MG63 (cell line): ENCODE measurements at regions not wholly inside any gene's neighbourhood (a gene's known extent, or its start where the extent isn't known, plus 50 kb on each side); places are given as distances from the start of the nearest gene placed in this dataset.

Source experiments
- DNase-seq: peaks from one replicate; pipeline ENCODE4 v3.0.0-alpha.2; 2020
- H3K27me3 ChIP-seq: fragments of 250-450 bp; sonication (Bioruptor Pico); 2 replicates; pipeline ENCODE4 v1.5.1; 2020; ENCODE audit warnings: mild to moderate bottlenecking, moderate library complexity
- H3K36me3 ChIP-seq: fragments of 250-450 bp; sonication (Bioruptor Pico); 2 replicates; pipeline ENCODE4 v1.5.1; 2020; ENCODE audit warnings: mild to moderate bottlenecking, moderate library complexity
- H3K4me3 ChIP-seq: fragments of 250-450 bp; sonication (Bioruptor Pico); 2 replicates; pipeline ENCODE4 v1.5.1; 2020; ENCODE audit warnings: mild to moderate bottlenecking, moderate library complexity
- H3K9me3 ChIP-seq: fragments of 250-450 bp; sonication (Bioruptor Pico); 2 replicates; pipeline ENCODE4 v1.5.1; 2020; ENCODE audit warnings: mild to moderate bottlenecking, moderate library complexity

DNA sequence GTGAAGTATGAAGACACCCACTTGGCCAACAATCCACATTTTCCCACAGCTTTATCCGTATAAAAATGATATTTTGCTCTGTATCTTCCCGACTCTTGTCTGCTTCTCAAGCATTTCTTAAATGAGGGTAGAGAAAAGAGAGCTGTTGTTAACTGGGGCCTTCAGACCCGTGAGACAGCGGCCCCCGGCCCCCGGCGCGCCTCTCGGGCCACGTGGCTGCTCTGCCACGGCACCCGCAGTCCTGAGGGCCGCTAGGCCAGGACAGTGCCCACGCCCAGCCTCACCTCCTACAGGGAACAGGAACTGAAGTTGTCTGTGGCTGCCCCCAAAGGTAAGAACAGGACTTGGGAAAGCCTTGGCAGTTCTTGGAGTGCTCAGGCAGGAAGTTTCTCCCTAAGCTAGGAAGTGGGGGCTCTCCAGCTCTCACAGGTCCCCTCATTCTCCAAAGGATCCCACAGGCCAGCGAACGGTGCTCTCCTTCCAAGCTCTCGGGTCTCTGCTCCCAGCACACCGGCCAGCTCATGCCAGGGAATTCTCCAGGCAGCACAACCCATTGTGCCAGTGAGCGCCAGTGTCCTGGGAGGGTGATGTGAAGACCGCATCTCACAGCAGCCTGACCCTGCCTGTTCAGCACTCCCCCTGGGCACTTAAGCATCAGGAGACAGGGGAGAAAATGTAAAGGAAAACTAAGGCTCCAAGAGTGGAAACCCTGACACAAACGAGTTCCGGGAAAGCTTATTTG lies 230.3 kb upstream of the PFKP start:
- H3K9me3 ChIP-seq: no peaks in the 10 kb centered on the region
- H3K27me3 ChIP-seq: peaks cover 15% of the 10 kb centered on the region
- no peak overlapping the region for H3K4me3 ChIP-seq
- H3K36me3 ChIP-seq: no peaks in the 10 kb centered on the region
- DNase-seq: no peak

DNA sequence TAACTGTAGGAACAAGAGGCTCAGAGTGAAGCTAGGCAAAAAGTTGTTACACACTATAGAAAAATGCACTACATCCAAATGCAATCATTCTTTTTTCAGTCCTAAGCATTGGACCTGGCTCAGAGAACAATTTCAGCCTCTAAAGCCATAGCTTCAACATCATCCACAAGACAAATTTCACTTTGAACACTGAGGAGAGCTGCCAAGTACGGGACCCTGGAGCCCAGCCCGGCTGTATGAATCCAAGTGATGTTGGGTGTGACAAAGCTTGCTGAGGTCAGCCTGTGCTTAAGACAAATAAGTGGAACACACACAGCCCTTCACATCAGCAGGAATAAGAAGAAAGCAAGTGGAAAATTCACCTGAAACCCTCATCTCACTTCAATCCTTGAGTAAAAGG lies 233.1 kb upstream of the PFKP start:
- H3K4me3 ChIP-seq: no peak overlapping the region

DNA sequence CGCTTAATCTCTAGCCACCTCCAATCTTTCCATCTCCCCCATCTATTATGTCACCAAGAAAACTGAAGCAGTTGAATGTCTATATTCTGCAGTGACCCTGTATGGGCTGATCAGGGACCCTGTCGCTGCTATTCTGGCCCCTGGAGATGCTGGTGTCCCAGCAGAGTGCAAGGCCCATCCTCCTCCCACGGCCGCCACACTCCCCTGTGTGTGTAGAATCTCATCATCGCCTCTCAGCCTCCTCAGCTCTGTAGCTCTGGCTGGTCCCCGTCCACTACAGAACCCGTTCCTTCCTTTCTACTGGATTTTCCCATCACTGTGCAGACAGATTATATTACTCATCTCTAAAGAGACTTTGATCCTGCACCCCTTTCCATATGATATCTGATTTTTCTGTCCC lies 235.8 kb upstream of the PFKP start:
- Histone ChIP-seq H3K4me3 (no peak overlapping the region), H3K36me3 (no peaks in the 10 kb centered on the region), H3K9me3 (no peaks in the 10 kb centered on the region), H3K27me3 (peaks cover 9% of the 10 kb centered on the region)
- DNase-seq: no peak

More for the DNA sequence above, 233.1 kb upstream of the PFKP start:
- Histone ChIP-seq H3K27me3 (0 out of 2 replicates have a peak, but pooled peaks cover 10% of the 10 kb centered on the region), H3K9me3 (no peaks in the 10 kb centered on the region), H3K36me3 (no peaks in the 10 kb centered on the region)
- no peak for DNase-seq

DNA sequence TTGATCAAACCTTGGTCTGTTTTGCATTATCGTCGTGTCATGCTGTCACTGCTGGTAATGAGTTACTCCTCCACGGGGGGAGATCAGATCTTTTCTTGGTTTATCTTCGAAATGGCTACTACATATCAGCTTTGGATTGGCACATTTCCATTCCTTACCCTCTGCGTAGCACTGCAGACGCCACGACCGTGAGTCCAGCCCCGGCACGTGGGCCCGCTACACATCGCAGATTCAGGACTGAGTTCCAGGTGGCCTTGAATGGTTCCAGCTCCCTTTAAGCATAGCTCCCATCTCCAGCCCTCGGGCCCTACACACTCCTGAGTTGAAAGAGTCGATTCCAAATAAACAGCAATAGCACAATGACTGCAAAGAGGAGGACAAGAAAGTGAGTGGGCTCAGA lies 238.6 kb upstream of the PFKP start:
- no peak for DNase-seq
- peaks cover 9% of the 10 kb centered on the region for H3K27me3 ChIP-seq
- H3K36me3 ChIP-seq: no peaks in the 10 kb centered on the region
- H3K9me3 ChIP-seq: no peaks in the 10 kb centered on the region
- no peak overlapping the region for H3K4me3 ChIP-seq

DNA sequence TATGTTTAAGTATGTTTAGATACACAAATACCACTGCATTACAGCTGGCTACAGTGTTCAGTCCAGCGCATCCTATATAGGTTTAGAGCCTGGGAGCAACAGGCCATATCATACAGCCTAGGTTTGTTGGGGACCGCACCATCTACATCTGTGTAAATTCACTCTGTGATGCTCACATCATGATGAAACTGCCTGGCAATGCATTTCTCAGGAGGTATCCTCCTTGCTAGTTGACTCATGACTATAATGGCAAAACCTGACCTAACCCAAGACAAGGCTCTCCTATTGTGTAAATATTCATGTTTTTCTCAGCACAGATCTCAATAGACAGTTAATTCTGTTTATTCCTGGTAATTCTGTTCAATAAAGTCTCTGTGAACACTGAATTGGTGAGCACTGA lies 240.7 kb upstream of the PFKP start:
- H3K36me3 ChIP-seq: no peaks in the 10 kb centered on the region
- no peaks in the 10 kb centered on the region for H3K9me3 ChIP-seq
- H3K4me3 ChIP-seq: no peak overlapping the region
- no peak for DNase-seq
- peaks cover 9% of the 10 kb centered on the region for H3K27me3 ChIP-seq

DNA sequence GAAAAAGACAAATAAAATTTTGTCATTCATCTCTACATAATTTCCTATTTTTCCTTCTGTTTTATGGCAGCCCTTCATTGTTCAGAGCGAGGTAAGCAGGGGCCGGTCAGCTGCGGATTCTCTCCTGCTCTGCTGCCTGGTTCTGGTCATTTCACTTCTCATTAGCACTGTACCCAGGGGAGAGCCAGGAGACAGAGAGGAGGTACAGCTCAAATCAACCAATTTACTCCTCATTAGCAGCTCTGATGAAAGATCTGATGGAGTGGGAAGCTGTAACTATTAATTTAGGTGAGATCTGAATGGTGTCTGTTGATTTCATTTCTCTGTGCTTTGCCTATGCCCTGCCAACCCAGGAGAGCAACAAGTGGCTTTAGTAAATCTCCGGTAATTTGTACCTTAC lies 241.5 kb upstream of the PFKP start:
- Histone ChIP-seq H3K9me3 (no peaks in the 10 kb centered on the region), H3K4me3 (no peak overlapping the region), H3K27me3 (peaks cover 9% of the 10 kb centered on the region)

DNA sequence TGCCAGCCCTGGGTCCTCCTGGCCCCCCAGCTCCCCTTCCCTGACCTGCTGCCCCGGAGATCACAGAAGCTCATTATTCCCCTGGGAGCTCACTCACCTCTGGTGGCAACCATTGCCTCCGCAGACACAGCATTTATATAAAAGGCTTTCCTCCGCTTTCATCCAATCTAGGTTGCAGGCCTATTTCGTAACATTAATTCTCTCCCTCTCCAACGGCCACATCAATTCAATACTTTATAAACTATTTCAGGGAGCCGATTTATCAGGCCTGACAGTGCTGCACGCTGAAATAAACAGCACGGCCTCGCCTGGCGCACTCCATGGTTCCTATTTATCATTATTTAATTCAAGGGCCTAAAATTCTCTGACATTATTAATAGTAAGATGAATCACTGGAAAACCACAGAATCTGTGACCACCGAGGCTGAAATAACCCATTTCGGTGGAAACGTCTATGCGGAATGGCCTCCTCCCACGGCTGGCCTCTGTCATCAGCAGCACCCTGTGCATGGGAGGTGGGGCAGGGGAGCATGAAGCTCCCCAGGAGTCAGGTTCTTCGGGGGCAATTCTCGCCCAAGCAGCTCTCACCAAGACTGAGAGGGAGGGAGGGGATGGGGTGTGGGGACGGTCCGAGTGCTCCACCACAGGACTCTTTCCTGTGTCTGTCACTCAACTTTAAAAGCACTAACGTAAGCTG lies 249.3 kb upstream of the PFKP start:
- Histone ChIP-seq H3K36me3 (no peaks in the 10 kb centered on the region), H3K9me3 (no peaks in the 10 kb centered on the region), H3K27me3 (peaks cover 4% of the 10 kb centered on the region; the same call in 1 of the 2 replicates), H3K4me3 (no peak overlapping the region)
- no peak for DNase-seq

More for the DNA sequence above, 241.5 kb upstream of the PFKP start:
- no peak for DNase-seq
- no peaks in the 10 kb centered on the region for H3K36me3 ChIP-seq

DNA sequence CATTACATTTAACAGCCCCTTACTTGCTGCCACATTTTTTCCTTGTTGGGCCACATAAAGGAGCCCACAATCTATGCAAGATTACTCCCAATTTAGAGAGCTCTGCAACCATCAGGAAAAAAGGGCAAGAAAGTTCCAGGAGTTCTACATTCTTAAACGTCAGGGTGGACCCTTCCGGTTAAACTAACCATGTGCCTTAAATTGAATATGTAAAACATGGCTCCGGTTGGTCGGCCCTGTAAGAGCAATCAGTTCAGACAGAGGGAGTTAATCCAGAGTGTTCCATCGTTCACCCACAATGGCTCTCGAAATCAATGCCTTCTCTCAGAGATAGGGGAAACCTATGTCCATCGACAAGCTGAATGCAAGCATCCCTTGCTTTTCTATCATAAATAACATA lies 253.7 kb upstream of the PFKP start:
- no peak overlapping the region for H3K4me3 ChIP-seq
- peaks cover 12% of the 10 kb centered on the region for H3K27me3 ChIP-seq
- no peak for DNase-seq
- H3K9me3 ChIP-seq: no peaks in the 10 kb centered on the region
- H3K36me3 ChIP-seq: no peaks in the 10 kb centered on the region

DNA sequence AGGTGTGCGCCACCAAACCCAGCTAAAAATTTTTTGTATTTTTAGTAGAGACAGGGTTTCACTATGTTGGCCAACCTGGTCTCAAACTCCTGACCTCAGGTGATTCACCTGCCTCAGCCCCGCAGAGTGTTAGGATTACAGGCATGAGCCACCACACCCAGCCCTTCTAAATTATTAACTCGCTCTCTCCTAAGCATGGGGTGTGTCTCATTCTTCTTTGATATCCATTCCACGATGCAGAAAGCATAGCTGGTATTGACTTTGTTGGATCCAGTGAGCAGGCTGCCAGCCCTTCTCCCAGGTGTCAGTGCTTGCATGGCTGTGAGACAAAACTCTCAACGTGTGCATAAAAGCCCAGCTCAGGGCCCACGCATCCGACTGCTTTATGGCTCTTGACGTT lies 254.1 kb upstream of the PFKP start:
- no peak for DNase-seq
- Histone ChIP-seq H3K9me3 (no peaks in the 10 kb centered on the region), H3K36me3 (no peaks in the 10 kb centered on the region), H3K27me3 (peaks cover 12% of the 10 kb centered on the region), H3K4me3 (no peak overlapping the region)

DNA sequence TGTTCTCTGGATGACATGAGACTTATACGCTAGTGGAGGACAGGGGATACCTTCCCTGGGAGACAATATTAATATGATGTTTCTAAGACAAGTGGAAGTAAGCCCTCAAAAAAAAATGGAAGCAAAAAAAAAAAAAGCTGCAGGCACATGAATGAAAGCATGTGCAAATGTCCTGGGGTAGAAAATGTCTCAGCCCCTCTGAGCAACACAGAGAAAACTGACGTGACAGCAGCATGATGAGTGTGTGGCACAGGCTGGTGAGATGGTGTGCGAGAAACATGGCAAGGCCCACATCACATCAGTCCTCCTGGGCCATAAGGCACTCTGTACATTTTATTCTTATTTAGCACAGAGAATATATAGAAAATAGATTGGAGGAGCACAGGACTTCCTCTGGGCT lies 254.7 kb upstream of the PFKP start:
- peaks cover 12% of the 10 kb centered on the region for H3K27me3 ChIP-seq
- no peaks in the 10 kb centered on the region for H3K9me3 ChIP-seq
- no peak for DNase-seq
- H3K36me3 ChIP-seq: no peaks in the 10 kb centered on the region
- no peak overlapping the region for H3K4me3 ChIP-seq

DNA sequence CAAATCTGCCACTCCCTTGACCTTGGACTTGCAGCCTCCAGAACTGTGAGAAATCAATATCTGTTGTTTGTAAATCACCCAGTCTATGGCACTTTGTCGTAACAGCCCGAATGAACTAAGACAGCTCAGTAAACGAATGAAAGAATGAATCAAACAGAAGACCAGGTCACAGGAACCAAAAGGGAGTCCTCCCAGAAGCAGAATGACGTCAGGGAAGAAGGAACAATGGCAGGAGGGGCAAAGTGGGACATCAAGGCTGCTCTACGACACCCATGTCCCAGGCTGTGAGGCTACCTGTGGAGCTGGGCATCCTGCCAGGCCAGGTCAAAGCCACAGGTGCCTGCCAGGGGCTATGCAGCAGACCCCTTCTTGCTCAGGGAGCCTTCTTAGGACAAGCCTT lies 267.2 kb upstream of the PFKP start:
- Histone ChIP-seq H3K4me3 (no peak overlapping the region), H3K9me3 (no peaks in the 10 kb centered on the region), H3K36me3 (no peaks in the 10 kb centered on the region), H3K27me3 (peaks cover 5% of the 10 kb centered on the region; the same call in 1 of the 2 replicates)
- DNase-seq: no peak

DNA sequence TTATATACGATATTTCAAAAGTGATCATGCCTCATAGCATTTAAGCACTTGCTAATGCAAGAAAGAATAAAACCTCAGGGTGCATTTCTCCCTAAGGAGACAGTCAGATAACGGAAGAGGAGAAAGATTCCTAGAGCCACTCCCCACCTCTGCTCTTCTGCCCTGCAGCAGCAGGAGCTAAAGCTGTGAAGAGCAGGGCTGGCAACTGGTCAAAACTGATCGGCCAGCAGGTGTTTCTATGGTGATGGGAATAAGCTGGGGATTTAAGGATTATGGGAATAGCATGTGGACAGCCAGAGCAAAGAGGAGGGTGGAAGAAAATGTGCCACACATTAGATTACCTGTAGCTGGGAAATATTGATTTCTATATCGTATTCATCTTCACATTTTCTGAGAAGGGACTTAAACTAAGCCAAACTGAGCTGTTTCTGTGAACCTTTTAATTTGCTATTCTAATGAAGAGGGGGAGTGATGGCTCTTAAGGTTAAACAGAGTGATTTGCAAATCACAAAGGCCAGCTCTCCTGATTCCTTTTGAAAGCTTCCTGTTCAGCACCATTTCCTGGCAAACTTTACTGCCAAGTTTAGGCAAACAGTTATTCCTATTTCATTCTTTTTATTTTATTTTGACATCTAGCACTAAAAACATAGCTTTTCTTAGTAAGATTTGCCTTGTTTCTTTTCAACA lies 268.9 kb upstream of the PFKP start:
- peaks cover 2% of the 10 kb centered on the region; the same call in 1 of the 2 replicates for H3K27me3 ChIP-seq
- H3K9me3 ChIP-seq: no peaks in the 10 kb centered on the region
- H3K36me3 ChIP-seq: no peaks in the 10 kb centered on the region
- no peak for DNase-seq
- H3K4me3 ChIP-seq: no peak overlapping the region

DNA sequence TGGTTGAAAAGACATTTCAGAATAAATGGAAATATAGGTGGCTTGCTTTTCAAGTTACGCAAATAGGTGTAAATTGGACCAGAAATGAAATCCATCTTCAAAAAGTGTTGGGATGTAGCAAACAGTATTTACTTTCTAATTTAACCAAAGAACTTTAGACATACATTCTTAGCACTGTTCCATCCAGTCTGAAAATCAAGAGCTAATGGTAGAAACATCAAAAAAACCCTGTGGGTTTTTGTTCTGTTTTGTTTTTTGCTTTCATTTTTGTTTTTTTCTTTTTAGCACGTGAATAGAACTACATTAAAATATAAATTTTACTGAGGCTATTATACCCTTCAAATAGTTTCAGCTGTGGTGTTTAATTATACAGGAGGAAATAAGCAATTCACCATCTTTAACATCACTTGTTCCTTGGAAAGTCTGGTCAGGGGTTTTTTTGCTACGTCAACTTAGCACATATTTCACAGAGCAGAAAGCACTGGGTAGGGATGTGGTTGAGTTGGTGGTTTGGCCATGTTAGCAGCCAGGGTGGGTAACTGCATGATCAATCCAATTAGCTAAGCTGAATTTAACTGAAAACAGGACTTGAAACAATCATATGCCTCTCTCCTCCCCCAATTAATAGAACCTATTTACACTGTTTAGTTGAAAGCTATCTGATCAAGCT lies 275.4 kb upstream of the PFKP start:
- Histone ChIP-seq H3K36me3 (no peaks in the 10 kb centered on the region), H3K27me3 (peaks cover 15% of the 10 kb centered on the region; the same call in 1 of the 2 replicates), H3K9me3 (no peaks in the 10 kb centered on the region), H3K4me3 (no peak overlapping the region)
- no peak for DNase-seq

DNA sequence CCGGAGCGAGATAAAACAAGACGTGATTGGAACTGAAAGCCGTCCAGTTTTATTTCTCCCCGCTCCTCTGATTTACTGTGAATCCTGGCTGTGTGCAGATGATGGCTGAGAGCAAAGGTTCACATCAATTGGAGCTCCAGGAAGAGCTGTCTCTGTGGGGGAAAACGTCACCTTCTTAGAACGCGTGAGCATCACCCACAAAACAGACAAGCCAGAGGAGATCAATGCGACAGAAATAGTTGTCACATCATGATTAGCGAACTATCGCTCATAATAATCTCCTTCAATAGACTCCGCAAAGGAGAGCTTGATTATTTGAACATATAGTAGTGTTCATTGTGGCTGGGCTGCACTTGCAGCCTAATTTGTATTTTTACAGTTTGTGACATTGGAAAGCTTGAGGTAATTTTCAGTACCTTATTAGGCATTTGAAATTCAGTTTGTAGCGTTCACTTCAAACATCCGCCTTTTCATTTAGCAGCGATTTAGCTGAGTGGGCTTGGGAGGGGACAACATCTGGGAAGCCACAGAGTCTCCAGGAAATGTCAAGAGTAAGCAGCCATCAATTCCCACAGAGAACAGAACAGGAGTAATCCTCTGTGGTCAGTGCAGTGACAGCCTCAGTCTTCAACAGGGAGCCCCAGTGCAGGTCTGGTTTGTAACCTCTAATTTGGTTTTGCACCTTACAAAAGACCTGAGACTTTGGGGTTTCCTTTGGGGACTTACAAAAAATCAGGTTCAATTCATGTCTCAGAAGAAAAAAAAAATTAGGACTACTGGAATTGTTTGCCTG lies 276.8 kb upstream of the PFKP start:
- Histone ChIP-seq H3K36me3 (no peaks in the 10 kb centered on the region), H3K9me3 (no peaks in the 10 kb centered on the region), H3K4me3 (no peak overlapping the region), H3K27me3 (peaks cover 15% of the 10 kb centered on the region)
- no peak for DNase-seq

DNA sequence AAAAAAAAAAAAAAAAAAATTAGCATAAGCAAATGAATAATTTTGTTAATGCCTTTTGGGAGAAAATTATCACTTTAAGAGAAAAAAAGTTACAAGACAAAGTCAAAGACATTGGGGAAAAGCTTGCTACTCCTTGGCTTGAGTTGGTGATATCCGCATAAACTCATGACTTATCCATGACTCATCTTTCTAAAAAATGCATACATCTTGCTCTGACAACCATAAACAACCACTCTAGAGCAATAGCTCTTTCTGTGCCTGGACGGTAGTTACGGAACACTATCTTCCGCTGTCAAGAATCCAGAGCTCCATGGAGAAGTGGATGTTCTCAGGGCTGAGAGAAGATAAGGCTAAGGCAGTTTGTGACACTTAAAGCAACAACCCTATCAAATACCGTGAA lies 281.1 kb upstream of the PFKP start:
- Histone ChIP-seq H3K9me3 (no peaks in the 10 kb centered on the region), H3K4me3 (no peak overlapping the region), H3K27me3 (peaks cover 3% of the 10 kb centered on the region; the same call in 1 of the 2 replicates), H3K36me3 (no peaks in the 10 kb centered on the region)
- no peak for DNase-seq

DNA sequence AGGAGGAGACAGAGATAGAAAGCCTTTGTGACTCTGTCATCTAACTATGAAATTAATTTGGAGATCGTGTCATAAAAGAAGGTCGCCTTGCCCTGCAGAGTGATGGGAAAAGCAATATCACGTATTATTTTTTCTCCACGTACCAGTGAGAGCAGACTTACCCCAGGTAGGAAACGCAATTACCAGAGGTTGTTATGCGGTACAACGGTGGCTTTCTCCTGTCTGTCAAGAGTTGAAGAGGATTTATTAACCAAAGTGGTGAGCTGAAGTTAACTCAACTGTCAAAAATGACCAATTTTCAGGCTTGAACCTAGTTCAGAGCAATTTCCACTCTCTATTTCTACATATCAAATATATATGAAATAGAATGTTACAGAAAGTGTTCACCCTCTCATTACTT lies 282.6 kb upstream of the PFKP start:
- no peaks in the 10 kb centered on the region for H3K9me3 ChIP-seq
- H3K36me3 ChIP-seq: no peaks in the 10 kb centered on the region
- H3K27me3 ChIP-seq: peaks cover 9% of the 10 kb centered on the region
- no peak overlapping the region for H3K4me3 ChIP-seq
- no peak for DNase-seq
